MM.1S (cell line): ENCODE measurements at regions not wholly inside any gene's neighbourhood (a gene's known extent, or its start where the extent isn't known, plus 50 kb on each side); places are given as distances from the start of the nearest gene placed in this dataset.

Experiments used
- CTCF ChIP-seq: fragments of 300-600 bp; sonication (generic); IDR thresholded peaks from 2 replicates; pipeline ENCODE4 v1.5.1; 2016; ENCODE audit warnings: antibody characterized with exemption, low read length, mixed read lengths
- EZH2phosphoT487 ChIP-seq: fragments of 300-600 bp; sonication (generic); IDR thresholded peaks from 2 replicates; pipeline ENCODE4 v1.6.1; 2018; ENCODE audit warnings: antibody characterized with exemption, low read length

DNA sequence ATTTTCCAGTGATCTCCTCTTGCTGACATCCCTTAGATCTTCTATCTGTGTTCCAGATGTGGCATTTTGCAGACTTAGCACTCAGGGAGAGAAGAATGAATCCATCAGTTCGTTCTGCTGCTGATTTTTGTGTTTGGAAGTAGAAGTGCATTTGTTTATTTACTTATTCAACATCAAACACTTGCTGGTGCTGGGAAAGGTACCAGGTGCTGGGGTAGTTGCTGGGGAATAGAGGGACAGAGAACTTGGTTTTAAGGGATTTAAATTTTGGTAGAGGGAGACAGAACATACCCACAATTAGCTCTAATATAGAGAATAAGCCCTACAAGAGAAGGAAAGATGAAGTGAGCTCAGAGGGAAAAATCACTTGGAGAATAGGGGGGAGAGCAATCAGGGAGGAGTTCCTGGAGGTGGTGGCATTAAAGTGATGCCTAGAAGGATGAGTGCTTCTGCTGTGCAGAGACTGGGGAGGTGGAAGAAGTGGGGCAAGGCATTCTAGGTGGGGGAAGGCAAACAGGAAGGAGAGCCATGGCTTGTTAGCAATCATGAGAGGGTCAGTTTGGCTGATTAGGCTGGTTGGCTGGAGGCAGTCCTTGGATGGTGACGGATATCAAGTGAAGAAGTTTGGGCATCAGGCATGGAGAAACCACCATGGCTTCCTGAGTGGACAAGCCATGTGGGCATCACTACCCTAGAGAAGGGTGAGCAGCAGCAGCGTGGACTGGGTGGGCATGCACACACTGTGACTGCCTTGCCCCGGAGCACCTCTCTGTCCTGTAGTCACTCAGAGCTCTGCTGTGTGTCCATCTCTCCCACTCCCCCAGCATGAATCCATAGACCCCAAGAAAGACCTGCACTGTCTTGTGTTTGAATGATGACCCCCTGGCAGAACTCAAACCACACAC is 197.3 kb downstream of the OPA1 start:
- TF ChIP-seq CTCF (no peak), EZH2phosphoT487 (no peak)
